ENCODE measurements at regions not wholly inside any gene's neighbourhood (a gene's known extent, or its start where the extent isn't known, plus 50 kb on each side); places are given as distances from the start of the nearest gene placed in this dataset.

- DNase-seq (ENCODE audit: low spot score) = no peak
These were observed 171.5 kb upstream of the IER5L start for GRCh38 chr9:129349665-129349947.

GRCh38 chr9:129348890-129349664, 171.0 kb upstream of the IER5L start:
- DNase-seq (ENCODE audit: low spot score) = no peak
- FAIRE-seq = no peak

More at GRCh38 chr9:129349665-129349947, 171.5 kb upstream of the IER5L start:
- FAIRE-seq = no peak

GRCh38 chr9:129347316-129348120, 169.5 kb upstream of the IER5L start:
- FAIRE-seq (no peak), DNase-seq (ENCODE audit: low spot score) (no peak)

GRCh38 chr9:129346046-129346445, 168.0 kb upstream of the IER5L start:
- DNase-seq (ENCODE audit: low spot score) (no peak), FAIRE-seq (no peak)

- FAIRE-seq (no peak), DNase-seq (ENCODE audit: low spot score) (no peak)
These were observed 166.8 kb upstream of the IER5L start for GRCh38 chr9:129344641-129345495.

GRCh38 chr9:129343424-129344375, 165.6 kb upstream of the IER5L start:
- no peak for FAIRE-seq
- DNase-seq (ENCODE audit: low spot score) = no peak

GRCh38 chr9:129342591-129343423, 164.7 kb upstream of the IER5L start:
- no peak for FAIRE-seq
- no peak for DNase-seq (ENCODE audit: low spot score)

GRCh38 chr9:129341987-129342348, 163.9 kb upstream of the IER5L start:
- DNase-seq (ENCODE audit: low spot score) (no peak), FAIRE-seq (no peak)

GRCh38 chr9:129341171-129341986, 163.3 kb upstream of the IER5L start:
- no peak for FAIRE-seq
- no peak for DNase-seq (ENCODE audit: low spot score)

GRCh38 chr9:129340427-129341170, 162.5 kb upstream of the IER5L start:
- DNase-seq (ENCODE audit: low spot score) (no peak), FAIRE-seq (no peak)

- FAIRE-seq (peak; percentile 99), DNase-seq (ENCODE audit: low spot score) (no peak)
These were observed 161.6 kb upstream of the IER5L start for GRCh38 chr9:129339539-129340157.

GRCh38 chr9:129338724-129339430, 160.8 kb upstream of the IER5L start:
- no peak for FAIRE-seq
- no peak for DNase-seq (ENCODE audit: low spot score)

- no peak for DNase-seq (ENCODE audit: low spot score)
- no peak for FAIRE-seq
These were observed 159.5 kb upstream of the IER5L start for GRCh38 chr9:129337336-129338140.

- DNase-seq (ENCODE audit: low spot score) (no peak), FAIRE-seq (no peak)
These were observed 158.7 kb upstream of the IER5L start for GRCh38 chr9:129336601-129337331.

- no peak for DNase-seq (ENCODE audit: low spot score)
- FAIRE-seq = no peak
These were observed 158.1 kb upstream of the IER5L start for GRCh38 chr9:129336130-129336528.

All from urothelium cell line (cell line).